T-cell (primary cell): ENCODE measurements at regions not wholly inside any gene's neighbourhood (a gene's known extent, or its start where the extent isn't known, plus 50 kb on each side); places are given as distances from the start of the nearest gene placed in this dataset.

ENCODE experiments used
- ATAC-seq, 4 experiments: fragments of 200-7000 bp in 3 of 4; fragments of 150-1000 bp in 1 of 4; cut with Tn5 transposase; replicated peaks in 1 of 4; 1 replicate in 3 of 4; 2 replicates in 1 of 4; pipeline ENCODE4 v1.10.0; 2021; ENCODE audit warnings: moderate library complexity in 3 of 4, mild to moderate bottlenecking in 2 of 4, moderate number of reproducible peaks in 1 of 4
- CTCF ChIA-PET, 2 donors: fragments of 300-600 bp; sonication (Branson Sonifier 250); formaldehyde crosslinking; loops; one replicate each; lab custom pipeline; 2022; ENCODE audit warnings: antibody characterized with exemption in 2 of 2; lab: Charles Lee
- POLR2A ChIA-PET, 2 donors: fragments of 300-600 bp; sonication (Branson Sonifier 250); formaldehyde crosslinking; loops; one replicate each; lab custom pipeline; 2022; ENCODE audit warnings: antibody characterized with exemption in 2 of 2; lab: Charles Lee
- DNase-seq, 35 experiments: peaks; one replicate each; pipeline versions ENCODE4 v3.0.0 to v3.0.0-alpha.2; 2013 to 2023
- H3K27ac ChIP-seq: one replicate; pipeline ENCODE4 v1.5.1; 2013; ENCODE audit warnings: low read length
- H3K27me3 ChIP-seq, 2 experiments: replicated peaks in 1 of 2; 1 replicate in 1 of 2; 2 replicates in 1 of 2; pipeline versions ENCODE4 v1.6.1 to v1.7.0; 2013; ENCODE audit warnings: low read length in 1 of 2, mixed read lengths in 1 of 2; ENCODE audit not compliant: control insufficient read depth in 2 of 2, insufficient read depth in 2 of 2; ENCODE audit errors: extremely low read depth in 1 of 2
- H3K36me3 ChIP-seq, 2 donors: 1 replicate in 1 of 2; 2 replicates in 1 of 2; pipeline versions ENCODE4 v1.6.1 to v1.7.0; 2013; ENCODE audit warnings: low read length in 1 of 2; ENCODE audit not compliant: control insufficient read depth in 2 of 2, insufficient read depth in 1 of 2; ENCODE audit errors: extremely low read depth in 1 of 2
- H3K4me1 ChIP-seq, 2 experiments: 1 replicate in 1 of 2; 2 replicates in 1 of 2; pipeline versions ENCODE4 v1.6.1 to v1.7.0; 2013; ENCODE audit warnings: low read length in 2 of 2, mixed read lengths in 1 of 2; ENCODE audit not compliant: insufficient read depth in 2 of 2, control insufficient read depth in 1 of 2; ENCODE audit errors: extremely low read depth in 1 of 2
- H3K4me3 ChIP-seq, 2 donors: 1 replicate in 1 of 2; 2 replicates in 1 of 2; pipeline versions ENCODE4 v1.5.1 to v1.7.0; 2013; ENCODE audit warnings: mild to moderate bottlenecking in 2 of 2, low read length in 1 of 2, moderate library complexity in 1 of 2; ENCODE audit not compliant: control insufficient read depth in 1 of 2; ENCODE audit errors: extremely low read depth in 1 of 2
- H3K9me3 ChIP-seq: 2 replicates; pipeline ENCODE4 v1.7.0; 2013
- H3K27ac Mint-ChIP-seq, 2 donors: one replicate each; pipeline ENCODE4 v1.8.0; 2020 to 2021; ENCODE audit warnings: mild to moderate bottlenecking in 2 of 2, mixed read lengths in 2 of 2
- H3K27me3 Mint-ChIP-seq, 2 donors: one replicate each; pipeline ENCODE4 v1.8.0; 2021 to 2022; ENCODE audit warnings: mixed read lengths in 2 of 2
- H3K36me3 Mint-ChIP-seq: one replicate; pipeline ENCODE4 v1.8.0; 2021; ENCODE audit warnings: mixed read lengths
- H3K4me1 Mint-ChIP-seq, 3 donors: one replicate each; pipeline ENCODE4 v1.8.0; 2020 to 2022; ENCODE audit warnings: mixed read lengths in 3 of 3, mild to moderate bottlenecking in 1 of 3
- H3K4me3 Mint-ChIP-seq, 3 donors: one replicate each; pipeline ENCODE4 v1.8.0; 2020 to 2022; ENCODE audit warnings: mild to moderate bottlenecking in 3 of 3, mixed read lengths in 3 of 3, moderate library complexity in 3 of 3
- H3K9me3 Mint-ChIP-seq, 3 donors: one replicate each; pipeline ENCODE4 v1.8.0; 2020 to 2022; ENCODE audit warnings: mixed read lengths in 3 of 3
- WGBS: methylation state at CpG from one replicate; pipeline ENCODE4 v1.1.5; 2013; ENCODE audit warnings: missing lambda C conversion rate; ENCODE audit not compliant: insufficient coverage; 5-methylcytosine and 5-hydroxymethylcytosine counted together

GRCh38 chr12:82019533-82019932, 260.4 kb upstream of the PPFIA2 start:
- Histone ChIP-seq H3K4me3 (no peak overlapping the region), H3K4me1 (no peaks in the 10 kb centered on the region), H3K27ac (no peak overlapping the region), H3K9me3 (no peaks in the 10 kb centered on the region), H3K27me3 (no peaks in the 10 kb centered on the region), H3K36me3 (no peaks in the 10 kb centered on the region)
- ChIA-PET CTCF (no interaction called here), POLR2A (no interaction called here)
- Mint-ChIP-seq H3K36me3 (no peaks in the 10 kb centered on the region), H3K4me1 (peaks cover 0 to under 1% (median 0%) of the 10 kb centered on the region in 3 donors), H3K4me3 (no peak overlapping the region), H3K9me3 (peaks cover 0 to 3% (median 2%) of the 10 kb centered on the region in 3 donors), H3K27ac (no peak overlapping the region), H3K27me3 (peaks cover 0 to 3% of the 10 kb centered on the region in 2 donors)
- DNase-seq (peak in 1 of 35 experiments; percentile 23), ATAC-seq (no peak)

DNA sequence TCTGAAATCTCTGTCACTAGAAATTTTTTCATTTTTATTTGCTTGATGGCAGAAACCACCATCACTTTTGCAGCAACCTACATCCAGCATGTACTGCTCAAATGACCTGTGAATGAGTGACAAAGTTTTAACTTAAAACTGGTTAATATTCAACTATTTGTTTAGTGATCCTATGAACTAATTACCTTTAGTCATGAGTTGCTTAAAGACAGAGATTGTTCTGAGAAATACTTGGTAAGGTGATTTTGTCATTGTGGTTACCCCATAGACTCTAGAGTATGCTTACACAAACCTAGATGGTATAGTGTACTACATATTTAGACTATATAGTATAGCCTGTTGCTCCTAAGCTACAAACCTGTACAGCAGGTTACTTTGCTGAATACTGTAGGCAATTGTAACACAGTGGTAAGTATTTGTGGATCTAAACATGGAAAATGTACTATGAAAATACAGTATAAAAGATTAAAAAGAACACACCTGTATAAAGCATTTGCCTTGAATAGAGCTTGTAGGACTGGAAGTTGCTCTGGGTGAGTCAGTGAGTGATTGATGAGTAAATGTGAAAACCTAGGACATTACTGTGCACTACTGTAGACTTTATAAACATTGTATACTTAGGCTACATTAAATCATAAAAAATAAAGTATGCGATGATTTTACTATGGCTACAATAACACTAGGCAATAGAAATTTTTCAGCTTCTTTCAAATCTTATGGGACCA, 256.6 kb upstream of the PPFIA2 start:
- peaks cover 0 to 3% (median 0%) of the 10 kb centered on the region in 3 donors for H3K4me1 Mint-ChIP-seq
- no peak overlapping the region for H3K27ac Mint-ChIP-seq
- Histone ChIP-seq H3K36me3 (no peaks in the 10 kb centered on the region), H3K27me3 (no peaks in the 10 kb centered on the region), H3K4me3 (no peak overlapping the region), H3K9me3 (no peaks in the 10 kb centered on the region), H3K4me1 (no peaks in the 10 kb centered on the region), H3K27ac (no peak overlapping the region)
- no peak for DNase-seq
- POLR2A ChIA-PET: interaction anchor here in 1 of 2 donors (0.6 kb wide), 1 partner anchor 467 kb away, joined by 4 read pairs; no protein-coding TSS in a partner anchor
- no CpG with 5 or more reads among the region's 1 CpG for WGBS
- H3K27me3 Mint-ChIP-seq: no peaks in the 10 kb centered on the region
- CTCF ChIA-PET: interaction anchor here in 1 of 2 donors (1.4 kb wide), 1 partner anchor 23 kb away, joined by 4 read pairs; no protein-coding TSS in a partner anchor
- no peaks in the 10 kb centered on the region for H3K36me3 Mint-ChIP-seq
- ATAC-seq: no peak
- no peak overlapping the region for H3K4me3 Mint-ChIP-seq
- H3K9me3 Mint-ChIP-seq: peaks cover 0 to 3% (median 2%) of the 10 kb centered on the region in 3 donors

DNA sequence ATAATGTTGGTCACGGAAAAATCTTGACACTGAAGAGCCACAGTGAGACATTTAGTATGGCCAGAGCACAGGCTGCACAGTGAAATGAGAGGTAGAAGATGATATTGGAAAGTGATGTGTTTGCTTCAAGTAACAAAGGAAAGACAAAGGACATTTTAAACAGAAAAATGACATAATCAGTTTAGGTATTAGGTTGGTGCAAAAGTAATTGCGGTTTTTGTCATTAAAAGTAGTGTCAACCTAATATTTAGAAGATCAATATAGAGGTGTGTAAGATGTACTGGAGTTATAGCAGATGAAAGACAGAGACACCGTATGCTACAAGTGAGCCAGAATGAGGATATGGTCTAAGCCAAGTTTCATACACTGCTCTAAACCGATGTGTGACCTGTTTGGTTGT, 253.0 kb upstream of the PPFIA2 start:
- ChIA-PET CTCF (no interaction called here), POLR2A (no interaction called here)
- no peaks in the 10 kb centered on the region for H3K4me1 ChIP-seq
- DNase-seq: no peak
- H3K9me3 ChIP-seq: no peaks in the 10 kb centered on the region
- Mint-ChIP-seq H3K4me3 (no peak overlapping the region), H3K27me3 (peaks cover 0 to 4% of the 10 kb centered on the region in 2 donors), H3K36me3 (no peaks in the 10 kb centered on the region), H3K9me3 (peaks cover 0 to 3% (median 0%) of the 10 kb centered on the region in 3 donors), H3K27ac (no peak overlapping the region), H3K4me1 (peaks cover 0 to 3% (median 0%) of the 10 kb centered on the region in 3 donors)
- ATAC-seq: no peak
- WGBS: 75% methylated on average over 2 of the region's 4 CpGs
- H3K27ac ChIP-seq: no peak overlapping the region
- H3K36me3 ChIP-seq: no peaks in the 10 kb centered on the region
- no peaks in the 10 kb centered on the region for H3K27me3 ChIP-seq
- H3K4me3 ChIP-seq: no peak overlapping the region

- ChIA-PET CTCF (interaction anchor here in 1 of 2 donors (0.6 kb wide), 1 partner anchor 17 kb away, joined by 3 read pairs; no protein-coding TSS in a partner anchor), POLR2A (no interaction called here)
- H3K9me3 Mint-ChIP-seq: no peaks in the 10 kb centered on the region
- peaks cover 0 to 2% (median 0%) of the 10 kb centered on the region in 3 donors for H3K4me1 Mint-ChIP-seq
- Histone ChIP-seq H3K36me3 (no peaks in the 10 kb centered on the region), H3K27ac (no peak overlapping the region), H3K4me3 (no peak overlapping the region), H3K9me3 (no peaks in the 10 kb centered on the region), H3K4me1 (no peaks in the 10 kb centered on the region), H3K27me3 (no peaks in the 10 kb centered on the region)
- H3K27me3 Mint-ChIP-seq: peaks cover 0 to 4% of the 10 kb centered on the region in 2 donors
- no peaks in the 10 kb centered on the region for H3K36me3 Mint-ChIP-seq
- ATAC-seq: no peak
- no peak overlapping the region for H3K4me3 Mint-ChIP-seq
- DNase-seq: no peak
- 75% methylated on average over 2 of the region's 2 CpGs for WGBS
- no peak overlapping the region for H3K27ac Mint-ChIP-seq
These were observed 250.4 kb upstream of the PPFIA2 start for GRCh38 chr12:82009524-82009923.

- H3K36me3 ChIP-seq: no peaks in the 10 kb centered on the region
- no peak for DNase-seq
- no peaks in the 10 kb centered on the region for H3K9me3 ChIP-seq
- Mint-ChIP-seq H3K4me1 (no peaks in the 10 kb centered on the region), H3K4me3 (no peak overlapping the region), H3K27me3 (peaks cover 0 to 4% of the 10 kb centered on the region in 2 donors), H3K27ac (no peak overlapping the region), H3K36me3 (no peaks in the 10 kb centered on the region), H3K9me3 (no peaks in the 10 kb centered on the region)
- WGBS: 91% methylated on average over 1 of the region's 1 CpG
- ATAC-seq: no peak
- H3K27ac ChIP-seq: no peak overlapping the region
- H3K27me3 ChIP-seq: no peaks in the 10 kb centered on the region
- no peaks in the 10 kb centered on the region for H3K4me1 ChIP-seq
- POLR2A ChIA-PET: no interaction called here
- CTCF ChIA-PET: interaction anchor here in 1 of 2 donors (1.4 kb wide), 1 partner anchor 16 kb away, joined by 4 read pairs; no protein-coding TSS in a partner anchor
- H3K4me3 ChIP-seq: no peak overlapping the region
These were observed 249.1 kb upstream of the PPFIA2 start for GRCh38 chr12:82008251-82008650.

- no peak for DNase-seq
- no peaks in the 10 kb centered on the region for H3K9me3 ChIP-seq
- H3K27me3 ChIP-seq: no peaks in the 10 kb centered on the region
- H3K4me3 ChIP-seq: no peak overlapping the region
- H3K27me3 Mint-ChIP-seq: no peaks in the 10 kb centered on the region
- H3K36me3 Mint-ChIP-seq: no peaks in the 10 kb centered on the region
- peaks cover 0 to 6% (median 0%) of the 10 kb centered on the region in 3 donors for H3K9me3 Mint-ChIP-seq
- H3K4me3 Mint-ChIP-seq: no peak overlapping the region
- no peaks in the 10 kb centered on the region for H3K4me1 Mint-ChIP-seq
- H3K36me3 ChIP-seq: no peaks in the 10 kb centered on the region
- H3K27ac Mint-ChIP-seq: no peak overlapping the region
- CTCF ChIA-PET: interaction anchor here in 1 of 2 donors (0.6 kb wide), 1 partner anchor 283 kb away, joined by 3 read pairs; no protein-coding TSS in a partner anchor
- no peaks in the 10 kb centered on the region for H3K4me1 ChIP-seq
- H3K27ac ChIP-seq: no peak overlapping the region
- WGBS: no CpG with 5 or more reads among the region's 2 CpGs
- ATAC-seq: no peak
- POLR2A ChIA-PET: no interaction called here
These were observed 239.7 kb upstream of the PPFIA2 start for GRCh38 chr12:81998761-81999378.
